KMS-11 (cell line): ENCODE measurements at regions not wholly inside any gene's neighbourhood (a gene's known extent, or its start where the extent isn't known, plus 50 kb on each side); places are given as distances from the start of the nearest gene placed in this dataset.

ENCODE experiments used
- H2AFZ ChIP-seq: fragments of 200-600 bp; sonication (generic); 2 replicates; pipeline ENCODE4 v1.6.1; 2016; ENCODE audit warnings: antibody characterized with exemption, mixed run types, low read depth
- H3K27ac ChIP-seq: fragments of 200-600 bp; sonication (generic); 2 replicates; pipeline ENCODE4 v1.6.1; 2016; ENCODE audit warnings: mild to moderate bottlenecking, mixed run types
- H3K27me3 ChIP-seq: fragments of 200-600 bp; sonication (generic); 2 replicates; pipeline ENCODE4 v1.6.1; 2017; ENCODE audit warnings: mild to moderate bottlenecking, low read depth, mixed run types, moderate library complexity; ENCODE audit not compliant: insufficient read depth
- H3K36me3 ChIP-seq: fragments of 200-600 bp; sonication (generic); 2 replicates; pipeline ENCODE4 v1.6.1; 2017; ENCODE audit warnings: mild to moderate bottlenecking, mixed run types; ENCODE audit not compliant: insufficient read depth
- H3K4me1 ChIP-seq: fragments of 200-600 bp; sonication (generic); 2 replicates; pipeline ENCODE4 v1.6.1; 2016; ENCODE audit warnings: mild to moderate bottlenecking, low read depth, mixed run types; ENCODE audit not compliant: poor library complexity, severe bottlenecking
- H3K4me2 ChIP-seq: fragments of 200-600 bp; sonication (generic); 2 replicates; pipeline ENCODE4 v1.7.0; 2016; ENCODE audit warnings: mild to moderate bottlenecking, mixed run types
- H3K4me3 ChIP-seq: fragments of 200-600 bp; sonication (generic); IDR thresholded peaks from 2 replicates; pipeline ENCODE4 v1.6.1; 2017; ENCODE audit warnings: low read depth, low read length, mixed read lengths; ENCODE audit not compliant: insufficient read depth
- H3K79me2 ChIP-seq: fragments of 200-600 bp; sonication (generic); 2 replicates; pipeline ENCODE4 v1.6.1; 2016; ENCODE audit warnings: low read depth, mixed run types; ENCODE audit not compliant: insufficient read depth
- H3K9ac ChIP-seq: fragments of 200-600 bp; sonication (generic); 2 replicates; pipeline ENCODE4 v1.6.1; 2016; ENCODE audit warnings: mild to moderate bottlenecking, mixed run types
- H4K20me1 ChIP-seq: fragments of 200-600 bp; sonication (generic); 2 replicates; pipeline ENCODE4 v1.6.1; 2016; ENCODE audit warnings: mild to moderate bottlenecking, mixed run types; ENCODE audit not compliant: insufficient read depth
- CTCF ChIP-seq: fragments of 200-600 bp; sonication (generic); conservative IDR thresholded peaks from 2 replicates; pipeline ENCODE4 v1.6.1; 2017; ENCODE audit warnings: low read depth, mild to moderate bottlenecking, antibody characterized with exemption, low read length, moderate library complexity, mixed read lengths

GRCh38 chr2:234206738-234207137, 156.2 kb downstream of the SPP2 start:
- no peak for TF ChIP-seq CTCF
- no peaks in the 10 kb centered on the region for H3K4me1 ChIP-seq

GRCh38 chr2:234204480-234204879, 154.0 kb downstream of the SPP2 start:
- Histone ChIP-seq H3K4me1 (no peaks in the 10 kb centered on the region), H3K27ac (no peak overlapping the region), H2AFZ (no peak overlapping the region), H3K36me3 (no peaks in the 10 kb centered on the region), H3K9ac (no peak overlapping the region), H3K79me2 (no peaks in the 10 kb centered on the region), H3K4me2 (no peak overlapping the region), H3K27me3 (no peaks in the 10 kb centered on the region), H3K4me3 (no peak overlapping the region), H4K20me1 (no peaks in the 10 kb centered on the region)
- TF ChIP-seq CTCF, result no peak

More at GRCh38 chr2:234206738-234207137, 156.2 kb downstream of the SPP2 start:
- Histone ChIP-seq H3K36me3 (no peaks in the 10 kb centered on the region), H3K4me2 (no peak overlapping the region), H3K4me3 (no peak overlapping the region), H3K9ac (no peak overlapping the region), H3K27ac (no peak overlapping the region), H4K20me1 (no peaks in the 10 kb centered on the region), H2AFZ (no peak overlapping the region), H3K27me3 (no peaks in the 10 kb centered on the region), H3K79me2 (no peaks in the 10 kb centered on the region)

- Histone ChIP-seq H3K79me2 (no peaks in the 10 kb centered on the region), H2AFZ (no peak overlapping the region), H3K4me2 (no peak overlapping the region), H3K4me3 (no peak overlapping the region), H3K9ac (no peak overlapping the region), H4K20me1 (no peaks in the 10 kb centered on the region), H3K36me3 (no peaks in the 10 kb centered on the region), H3K4me1 (no peaks in the 10 kb centered on the region), H3K27ac (no peak overlapping the region), H3K27me3 (no peaks in the 10 kb centered on the region)
- TF ChIP-seq CTCF, result no peak
Observed at GRCh38 chr2:234203135-234203984, 152.9 kb downstream of the SPP2 start.

- no peak overlapping the region for H3K27ac ChIP-seq
Observed at GRCh38 chr2:234202601-234203000, 152.1 kb downstream of the SPP2 start.

More at GRCh38 chr2:234202601-234203000, 152.1 kb downstream of the SPP2 start:
- Histone ChIP-seq H3K4me2 (no peak overlapping the region), H3K4me1 (no peaks in the 10 kb centered on the region), H3K79me2 (no peaks in the 10 kb centered on the region), H4K20me1 (no peaks in the 10 kb centered on the region), H3K36me3 (no peaks in the 10 kb centered on the region), H2AFZ (no peak overlapping the region), H3K4me3 (no peak overlapping the region), H3K9ac (no peak overlapping the region), H3K27me3 (no peaks in the 10 kb centered on the region)
- TF ChIP-seq CTCF, result no peak
